ENCODE measurements at regions not wholly inside any gene's neighbourhood (a gene's known extent, or its start where the extent isn't known, plus 50 kb on each side); places are given as distances from the start of the nearest gene placed in this dataset.

GRCh38 chr2:3039188-3040065, 338.2 kb downstream of the EIPR1 start:
- WGBS, 2 donors, result 85 to 86% methylated on average over 16 of the region's 16 CpGs
- no peak overlapping the region for H3K4me3 ChIP-seq (ENCODE audit: low read depth, poor library complexity, severe bottlenecking)
- intact Hi-C loops (cut with DNase I; ENCODE audit: low total_unique reads), result no loop called here
- TF ChIP-seq CTCF (IDR thresholded peaks at IDR 0.05) (no peak), POLR2A (IDR thresholded peaks at IDR 0.05) (no peak)
- DNase-seq (ENCODE audit: low spot score in 2 of 2), result peak in 1 of 2 donors; percentile 60

- intact Hi-C loops (cut with DNase I; ENCODE audit: low total_unique reads), result no loop called here
- H3K4me3 ChIP-seq (ENCODE audit: low read depth, poor library complexity, severe bottlenecking), result no peak overlapping the region
- DNase-seq (ENCODE audit: low spot score in 2 of 2), result peak in 1 of 2 donors; percentile 63
- TF ChIP-seq POLR2A (IDR thresholded peaks at IDR 0.05) (no peak), CTCF (IDR thresholded peaks at IDR 0.05) (no peak)
- 91 to 94% methylated on average over 12 of the region's 12 CpGs for WGBS, 2 donors
These were observed 339.0 kb downstream of the EIPR1 start for GRCh38 chr2:3038636-3039035.

GRCh38 chr2:3037196-3038194, 340.1 kb downstream of the EIPR1 start:
- TF ChIP-seq CTCF (IDR thresholded peaks at IDR 0.05) (no peak), POLR2A (IDR thresholded peaks at IDR 0.05) (no peak)
- 82 to 85% methylated on average over 29 of the region's 29 CpGs for WGBS, 2 donors
- no peak overlapping the region for H3K4me3 ChIP-seq (ENCODE audit: low read depth, poor library complexity, severe bottlenecking)

GRCh38 chr2:3036432-3037125, 341.0 kb downstream of the EIPR1 start:
- TF ChIP-seq CTCF (IDR thresholded peaks at IDR 0.05), result no peak
- TF ChIP-seq POLR2A (IDR thresholded peaks at IDR 0.05), result no peak
- intact Hi-C loops (cut with DNase I; ENCODE audit: low total_unique reads), result no loop called here
- 94 to 96% methylated on average over 18 of the region's 18 CpGs for WGBS, 2 donors
- H3K4me3 ChIP-seq (ENCODE audit: low read depth, poor library complexity, severe bottlenecking), result no peak overlapping the region
- peak; percentile 10 to 77 for DNase-seq (ENCODE audit: low spot score in 2 of 2)

More at GRCh38 chr2:3037196-3038194, 340.1 kb downstream of the EIPR1 start:
- no peak for DNase-seq (ENCODE audit: low spot score in 2 of 2)
- intact Hi-C loops (cut with DNase I; ENCODE audit: low total_unique reads), result no loop called here

GRCh38 chr2:3035385-3036050, 342.1 kb downstream of the EIPR1 start:
- no peak overlapping the region for H3K4me3 ChIP-seq (ENCODE audit: low read depth, poor library complexity, severe bottlenecking)
- intact Hi-C loops (cut with DNase I; ENCODE audit: low total_unique reads), result no loop called here
- TF ChIP-seq CTCF (IDR thresholded peaks at IDR 0.05) (no peak), POLR2A (IDR thresholded peaks at IDR 0.05) (no peak)
- no peak for DNase-seq (ENCODE audit: low spot score in 2 of 2)
- WGBS, 2 donors, result 86 to 89% methylated on average over 21 of the region's 21 CpGs

Measured in lower leg skin (tissue), 4 donors.